Activated CD8-positive, alpha-beta T cell treated with anti-CD3 and anti-CD28 coated beads for 36 hours (primary cell): ENCODE measurements at regions not wholly inside any gene's neighbourhood (a gene's known extent, or its start where the extent isn't known, plus 50 kb on each side); places are given as distances from the start of the nearest gene placed in this dataset.

Experiments used
- ATAC-seq: fragments of 200-7000 bp; cut with Tn5 transposase; one replicate; pipeline ENCODE4 v1.10.0; 2021; ENCODE audit warnings: mild to moderate bottlenecking, moderate library complexity
- CTCF ChIA-PET: fragments of 350-600 bp; sonication (Branson Sonifier 250); formaldehyde crosslinking; loops from one replicate; lab custom pipeline; 2021; ENCODE audit warnings: antibody characterized with exemption; lab: Charles Lee
- POLR2A ChIA-PET: fragments of 350-600 bp; sonication (Branson Sonifier 250); formaldehyde crosslinking; loops from one replicate; lab custom pipeline; 2021; ENCODE audit warnings: antibody characterized with exemption; lab: Charles Lee
- DNase-seq: peaks from one replicate; pipeline ENCODE4 v3.0.0-alpha.2; 2020
- H3K27ac Mint-ChIP-seq: one replicate; pipeline ENCODE4 v1.8.0; 2021; ENCODE audit warnings: mild to moderate bottlenecking, mixed read lengths
- H3K27me3 Mint-ChIP-seq: one replicate; pipeline ENCODE4 v1.8.0; 2021; ENCODE audit warnings: mixed read lengths
- H3K36me3 Mint-ChIP-seq: one replicate; pipeline ENCODE4 v1.8.0; 2021; ENCODE audit warnings: low read depth, mixed read lengths
- H3K4me1 Mint-ChIP-seq: one replicate; pipeline ENCODE4 v1.8.0; 2021; ENCODE audit warnings: low read depth, mixed read lengths
- H3K4me3 Mint-ChIP-seq: one replicate; pipeline ENCODE4 v1.8.0; 2021; ENCODE audit warnings: mild to moderate bottlenecking, moderate library complexity, mixed read lengths
- H3K9me3 Mint-ChIP-seq: one replicate; pipeline ENCODE4 v1.8.0; 2021; ENCODE audit warnings: mixed read lengths
- intact Hi-C: fragments of 100-400 bp; cut with micrococcal nuclease; formaldehyde crosslinking; loops from one replicate; pipeline ENCODE4 v1.10.0; 2022
- TF ChIP-seq, protein P1 (sequence below): fragments of 200-600 bp; IDR thresholded peaks from one replicate; pipeline ENCODE4 v1.8.0; 2022; ENCODE audit warnings: antibody characterized with exemption, mild to moderate bottlenecking

DNA sequence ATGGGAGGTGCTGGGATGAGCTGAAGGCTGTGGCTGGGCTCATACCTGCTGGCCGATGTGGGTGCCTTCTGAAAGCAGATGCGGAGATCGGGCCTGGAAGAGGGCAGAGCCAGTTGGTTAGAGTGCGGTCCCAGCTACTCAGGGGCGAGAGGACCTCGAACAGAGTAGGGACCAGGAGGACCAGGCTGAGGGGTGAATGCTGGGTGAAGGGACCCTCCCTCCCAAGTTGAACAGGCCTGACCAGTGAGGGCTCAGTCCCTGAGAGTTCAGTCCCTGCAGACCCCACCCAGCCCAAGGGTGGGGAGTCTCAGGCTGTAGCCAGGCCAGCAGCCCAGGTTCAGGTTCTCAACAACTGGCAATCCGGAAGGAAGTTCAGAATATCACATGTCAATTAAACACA is 232.8 kb upstream of the HS6ST1 start:
- Mint-ChIP-seq H3K27me3 (no peaks in the 10 kb centered on the region), H3K27ac (no peak overlapping the region), H3K9me3 (no peaks in the 10 kb centered on the region), H3K36me3 (no peaks in the 10 kb centered on the region), H3K4me1 (no peaks in the 10 kb centered on the region), H3K4me3 (no peak overlapping the region)
- CTCF ChIA-PET: no interaction called here
- ATAC-seq (no peak), DNase-seq (no peak)
- intact Hi-C loops: no loop called here
- TF ChIP-seq, protein P1, sequence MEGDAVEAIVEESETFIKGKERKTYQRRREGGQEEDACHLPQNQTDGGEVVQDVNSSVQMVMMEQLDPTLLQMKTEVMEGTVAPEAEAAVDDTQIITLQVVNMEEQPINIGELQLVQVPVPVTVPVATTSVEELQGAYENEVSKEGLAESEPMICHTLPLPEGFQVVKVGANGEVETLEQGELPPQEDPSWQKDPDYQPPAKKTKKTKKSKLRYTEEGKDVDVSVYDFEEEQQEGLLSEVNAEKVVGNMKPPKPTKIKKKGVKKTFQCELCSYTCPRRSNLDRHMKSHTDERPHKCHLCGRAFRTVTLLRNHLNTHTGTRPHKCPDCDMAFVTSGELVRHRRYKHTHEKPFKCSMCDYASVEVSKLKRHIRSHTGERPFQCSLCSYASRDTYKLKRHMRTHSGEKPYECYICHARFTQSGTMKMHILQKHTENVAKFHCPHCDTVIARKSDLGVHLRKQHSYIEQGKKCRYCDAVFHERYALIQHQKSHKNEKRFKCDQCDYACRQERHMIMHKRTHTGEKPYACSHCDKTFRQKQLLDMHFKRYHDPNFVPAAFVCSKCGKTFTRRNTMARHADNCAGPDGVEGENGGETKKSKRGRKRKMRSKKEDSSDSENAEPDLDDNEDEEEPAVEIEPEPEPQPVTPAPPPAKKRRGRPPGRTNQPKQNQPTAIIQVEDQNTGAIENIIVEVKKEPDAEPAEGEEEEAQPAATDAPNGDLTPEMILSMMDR: no peak
- POLR2A ChIA-PET: interaction anchor here (0.7 kb wide), 1 partner anchor 124 kb away, joined by 3 read pairs; no protein-coding TSS in a partner anchor

GRCh38 chr2:128552141-128552805 is 233.6 kb upstream of the HS6ST1 start:
- Mint-ChIP-seq H3K4me1 (no peaks in the 10 kb centered on the region), H3K27ac (no peak overlapping the region), H3K9me3 (no peaks in the 10 kb centered on the region), H3K4me3 (no peak overlapping the region), H3K27me3 (no peaks in the 10 kb centered on the region), H3K36me3 (no peaks in the 10 kb centered on the region)
- ChIA-PET POLR2A (interaction anchor here (0.7 kb wide), 1 partner anchor 125 kb away, joined by 3 read pairs; no protein-coding TSS in a partner anchor), CTCF (no interaction called here)
- TF ChIP-seq, protein P1: no peak
- DNase-seq (no peak), ATAC-seq (no peak)
- intact Hi-C loops: loop anchor here (2.0 kb wide), 1 partner anchor 15 kb away; no protein-coding TSS in a partner anchor

GRCh38 chr2:128552806-128553551 is 234.3 kb upstream of the HS6ST1 start:
- Mint-ChIP-seq H3K36me3 (no peaks in the 10 kb centered on the region), H3K9me3 (no peaks in the 10 kb centered on the region), H3K4me1 (no peaks in the 10 kb centered on the region), H3K4me3 (no peak overlapping the region), H3K27me3 (no peaks in the 10 kb centered on the region), H3K27ac (no peak overlapping the region)
- TF ChIP-seq, protein P1: no peak
- DNase-seq (no peak), ATAC-seq (no peak)
- POLR2A ChIA-PET: no interaction called here
- intact Hi-C loops: loop anchor here (2.0 kb wide), 1 partner anchor 14 kb away; no protein-coding TSS in a partner anchor
- CTCF ChIA-PET: no interaction called here

GRCh38 chr2:128554151-128554769 is 235.6 kb upstream of the HS6ST1 start:
- Mint-ChIP-seq H3K4me1 (no peaks in the 10 kb centered on the region), H3K27ac (no peak overlapping the region), H3K4me3 (no peak overlapping the region), H3K36me3 (no peaks in the 10 kb centered on the region), H3K27me3 (no peaks in the 10 kb centered on the region), H3K9me3 (no peaks in the 10 kb centered on the region)
- ChIA-PET POLR2A (no interaction called here), CTCF (no interaction called here)
- intact Hi-C loops: no loop called here
- TF ChIP-seq, protein P1: no peak
- DNase-seq: no peak
- ATAC-seq: no peak

- Mint-ChIP-seq H3K4me3 (no peak overlapping the region), H3K36me3 (no peaks in the 10 kb centered on the region), H3K27ac (no peak overlapping the region), H3K27me3 (no peaks in the 10 kb centered on the region), H3K9me3 (no peaks in the 10 kb centered on the region), H3K4me1 (no peaks in the 10 kb centered on the region)
- ChIA-PET POLR2A (no interaction called here), CTCF (no interaction called here)
- intact Hi-C loops: no loop called here
- ATAC-seq (no peak), DNase-seq (no peak)
- TF ChIP-seq, protein P1: no peak
Observed at GRCh38 chr2:128555433-128555832, 236.8 kb upstream of the HS6ST1 start.
